HG02571 (cell line): ENCODE measurements at regions not wholly inside any gene's neighbourhood (a gene's known extent, or its start where the extent isn't known, plus 50 kb on each side); places are given as distances from the start of the nearest gene placed in this dataset.

ENCODE experiments used
- ATAC-seq: cut with Tn5 transposase; IDR thresholded peaks from one replicate; pipeline ENCODE4 v1.9.1; 2021; ENCODE audit warnings: mild to moderate bottlenecking, moderate library complexity; ENCODE audit not compliant: unreplicated experiment

DNA sequence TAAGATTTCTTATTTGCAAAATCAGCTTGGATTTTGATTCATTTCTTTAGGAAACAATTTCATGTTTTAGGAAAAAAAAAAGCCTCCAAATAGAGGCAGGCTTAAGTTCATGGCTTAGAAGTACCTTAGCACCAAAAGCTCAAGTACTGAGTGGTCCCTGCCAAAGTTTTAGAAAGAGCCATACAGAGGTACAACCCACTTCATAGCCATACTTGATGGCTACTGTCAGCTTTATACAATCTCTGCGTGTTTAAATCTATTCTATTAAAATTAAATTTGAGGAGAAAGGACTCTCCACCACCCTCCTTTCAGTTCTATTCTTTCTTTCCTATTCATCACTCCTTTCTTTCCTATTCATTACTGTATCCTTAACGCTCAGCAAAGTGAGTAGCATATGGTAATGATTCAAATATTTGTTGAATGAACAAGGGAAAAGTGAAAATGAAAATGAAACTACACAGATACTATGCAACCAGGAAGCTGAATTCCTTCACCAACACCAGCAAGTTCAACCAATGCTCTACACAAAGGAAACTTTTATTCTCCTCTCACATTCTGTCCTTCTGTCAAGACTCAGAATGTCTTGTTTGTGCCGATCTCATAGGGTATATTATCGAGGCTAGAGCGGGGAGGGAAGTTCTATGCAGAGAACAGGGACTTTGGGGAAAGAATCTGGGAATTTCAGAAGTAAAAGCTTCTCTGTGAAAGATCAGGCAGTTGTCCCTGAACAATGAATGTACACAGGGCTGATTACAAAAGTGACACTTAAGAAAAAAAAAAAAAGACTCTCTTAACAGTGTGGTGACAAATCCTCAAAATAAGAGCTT, 138.6 kb upstream of the SPEF2 start:
- ATAC-seq, result no peak

DNA sequence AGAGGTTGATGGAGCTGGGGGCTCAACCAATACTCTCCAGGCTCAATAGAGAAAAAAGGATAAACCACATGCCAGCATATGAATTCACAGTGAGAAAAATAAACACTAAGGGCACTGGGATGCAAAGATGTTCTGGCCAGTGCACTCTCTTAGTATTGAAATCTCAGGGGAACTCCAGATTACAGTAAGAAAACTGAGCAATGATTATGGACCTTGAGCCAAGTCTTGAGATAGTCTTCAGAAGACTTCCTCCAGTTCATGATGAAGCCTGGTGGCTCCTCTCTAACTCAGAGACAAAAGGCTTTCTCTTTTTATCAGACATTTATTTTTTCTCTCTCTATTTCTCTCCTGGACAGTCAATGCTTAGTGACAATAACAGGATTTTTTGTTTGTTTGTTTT, 139.8 kb upstream of the SPEF2 start:
- no peak for ATAC-seq

DNA sequence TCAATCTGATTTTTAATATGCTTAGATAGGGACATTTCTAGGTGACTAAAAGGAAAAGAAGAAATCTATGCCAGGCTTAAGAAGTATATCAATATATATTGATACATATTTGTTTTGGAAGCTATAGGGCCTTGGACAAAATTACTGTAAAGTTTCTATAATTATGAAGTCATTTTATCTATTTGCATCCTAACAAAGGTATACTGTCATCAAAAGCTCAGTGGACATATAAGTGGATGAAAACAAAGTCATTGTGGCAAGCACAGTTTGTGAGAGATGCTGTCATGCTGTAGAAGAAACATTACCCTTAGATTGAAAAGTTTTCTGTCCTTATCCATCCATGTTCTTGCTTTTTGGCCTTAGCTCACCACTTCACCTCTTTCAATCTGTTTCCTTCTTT, 140.3 kb upstream of the SPEF2 start:
- ATAC-seq, result no peak

DNA sequence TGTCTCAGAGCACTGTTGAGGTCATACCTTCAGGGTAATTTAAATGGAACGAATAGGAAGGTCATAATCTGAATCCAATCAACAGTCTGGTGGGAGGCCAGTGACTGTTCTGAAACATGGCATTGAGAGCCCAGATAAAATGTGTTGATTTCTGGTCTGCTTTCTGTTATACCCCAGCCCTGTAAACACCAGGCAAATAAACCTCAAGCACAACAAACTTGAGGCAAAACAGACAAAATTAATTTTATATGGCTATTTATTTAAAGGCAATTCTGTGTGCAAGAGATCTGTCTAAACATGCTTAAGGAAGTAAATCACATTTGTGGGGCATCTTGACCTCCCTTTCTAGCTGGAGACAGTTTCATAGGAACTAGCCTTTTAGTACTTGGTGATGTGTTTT, 140.9 kb upstream of the SPEF2 start:
- ATAC-seq, result no peak

DNA sequence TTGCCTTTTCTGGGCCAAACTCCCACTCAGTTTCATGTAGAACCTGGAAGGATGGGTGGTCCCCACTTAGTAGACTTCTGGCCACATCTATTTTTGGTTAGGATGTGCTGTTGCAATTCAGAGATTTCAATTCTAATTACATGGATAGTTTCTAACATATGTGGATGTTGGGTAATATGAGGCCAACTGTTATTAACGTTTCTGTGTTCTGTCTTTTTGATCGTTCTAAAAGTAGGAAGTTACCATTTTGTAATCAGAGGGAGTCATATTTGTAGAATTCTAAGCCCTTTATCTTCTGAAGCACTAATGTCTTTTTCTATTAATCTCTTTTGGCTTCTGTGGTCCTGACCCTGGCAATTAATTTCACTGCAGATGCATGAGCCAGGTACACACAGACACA, 141.6 kb upstream of the SPEF2 start:
- ATAC-seq, result no peak

DNA sequence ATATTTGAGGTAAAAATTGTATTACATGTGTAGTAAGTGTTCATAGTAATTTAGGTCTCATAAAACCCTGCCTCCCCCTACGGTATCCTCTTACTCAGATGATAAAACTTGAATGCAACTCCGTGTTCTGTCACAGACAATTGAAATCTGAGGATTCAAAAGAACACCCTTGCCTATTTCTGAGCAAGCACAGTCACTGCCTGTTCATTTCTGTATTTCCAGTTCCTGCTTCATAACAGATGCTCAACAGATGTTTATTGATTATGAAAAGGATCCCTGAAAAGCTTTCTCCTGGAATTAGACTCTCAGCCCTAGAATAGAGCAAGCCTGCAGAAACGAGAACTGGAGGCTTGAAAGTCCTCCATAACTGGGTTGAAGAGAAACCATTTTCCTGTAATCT, 144.1 kb upstream of the SPEF2 start:
- ATAC-seq, result no peak

DNA sequence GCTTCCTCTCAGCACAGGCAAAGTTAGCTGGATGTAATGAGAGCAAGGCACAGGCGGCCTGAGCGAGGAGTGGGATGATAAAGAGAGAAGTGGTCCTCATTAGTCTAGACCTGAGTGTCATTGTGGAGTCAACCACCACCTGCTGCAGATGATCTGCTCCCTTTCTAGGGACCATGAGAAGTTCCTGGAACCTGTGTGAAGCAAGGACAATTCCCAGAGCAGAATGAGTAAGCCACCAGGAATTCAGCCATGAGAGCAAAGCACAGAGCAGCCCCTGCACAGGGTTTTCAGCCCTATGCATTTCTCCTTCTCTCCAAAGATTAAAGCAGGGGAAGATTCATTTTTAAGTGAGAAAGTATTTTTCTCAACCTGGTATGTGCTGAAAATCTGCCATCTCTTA, 146.8 kb upstream of the SPEF2 start:
- no peak for ATAC-seq

DNA sequence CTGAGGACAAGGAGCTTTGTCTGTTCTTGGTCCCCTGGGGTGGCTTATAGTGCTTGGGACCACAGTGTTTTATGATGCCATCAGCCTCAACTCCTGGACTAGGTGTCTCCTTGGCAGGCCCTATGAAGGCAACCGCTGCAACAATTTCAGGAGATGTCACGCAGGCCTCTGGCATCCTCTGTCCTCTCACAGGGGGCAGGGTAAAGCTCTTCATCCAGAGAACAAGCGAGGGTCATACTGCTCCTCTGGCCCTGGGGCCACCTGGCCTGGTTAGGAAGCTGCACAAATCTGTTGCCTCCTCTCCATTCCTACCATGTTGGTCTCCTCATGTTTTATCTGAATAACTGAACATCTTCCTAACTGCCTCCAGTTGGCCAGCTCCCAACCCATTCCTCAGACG, 148.9 kb upstream of the SPEF2 start:
- no peak for ATAC-seq

DNA sequence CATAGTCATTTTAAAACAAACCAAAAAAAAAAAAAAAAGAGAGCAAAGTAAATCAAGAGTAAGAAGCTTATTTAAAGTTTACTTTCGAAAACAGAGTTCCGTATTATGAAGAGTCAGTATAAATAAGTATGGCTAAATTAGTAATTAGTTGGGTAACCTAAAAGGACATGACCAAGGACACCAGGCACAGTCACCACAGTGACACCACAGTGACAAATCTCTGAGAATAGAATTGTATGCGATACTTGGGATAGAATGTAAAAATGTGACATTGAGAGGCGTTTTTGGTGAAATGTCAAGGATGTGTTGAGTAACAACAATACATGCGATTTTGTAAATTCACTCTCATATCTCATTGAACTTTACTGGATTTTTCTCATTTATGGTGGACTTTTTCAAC, 150.9 kb upstream of the SPEF2 start:
- ATAC-seq, result no peak

DNA sequence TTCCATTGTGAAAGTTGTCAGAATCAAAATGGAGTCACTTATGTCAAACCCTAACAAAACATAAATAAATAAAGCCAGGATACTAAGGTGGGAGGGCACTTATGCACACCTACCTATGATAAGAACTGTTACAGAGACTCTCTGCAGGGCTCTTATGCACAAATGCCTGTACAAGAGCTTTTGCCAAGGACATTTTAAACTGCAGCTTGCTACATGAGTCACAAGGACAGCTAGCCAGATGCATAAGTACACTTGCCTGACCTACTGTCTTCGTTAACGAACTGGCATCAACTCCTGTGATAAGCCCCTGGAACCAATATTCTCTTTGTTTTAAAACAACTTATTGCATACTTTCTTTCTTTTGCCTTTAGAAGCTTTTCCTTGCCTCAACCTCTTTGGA, 152.9 kb upstream of the SPEF2 start:
- no peak for ATAC-seq

DNA sequence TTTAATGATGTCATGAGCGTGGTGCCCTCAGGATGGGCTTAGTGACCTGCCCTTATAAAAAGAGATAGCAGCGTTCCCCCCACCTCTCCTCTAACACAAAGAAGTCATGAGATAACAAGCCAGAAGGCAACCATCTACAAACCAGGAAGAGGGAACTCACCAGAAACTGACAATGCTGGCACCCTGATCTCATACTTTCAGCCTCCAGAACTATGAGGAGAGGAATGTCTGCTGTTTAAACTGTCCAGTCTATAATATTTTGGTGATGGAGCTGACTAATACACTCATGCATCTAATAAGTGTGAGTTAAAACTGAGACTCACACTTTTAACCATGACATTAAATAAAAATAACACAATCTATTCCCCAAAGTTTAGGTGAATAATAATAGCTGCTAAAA, 156.1 kb upstream of the SPEF2 start:
- ATAC-seq, result no peak

DNA sequence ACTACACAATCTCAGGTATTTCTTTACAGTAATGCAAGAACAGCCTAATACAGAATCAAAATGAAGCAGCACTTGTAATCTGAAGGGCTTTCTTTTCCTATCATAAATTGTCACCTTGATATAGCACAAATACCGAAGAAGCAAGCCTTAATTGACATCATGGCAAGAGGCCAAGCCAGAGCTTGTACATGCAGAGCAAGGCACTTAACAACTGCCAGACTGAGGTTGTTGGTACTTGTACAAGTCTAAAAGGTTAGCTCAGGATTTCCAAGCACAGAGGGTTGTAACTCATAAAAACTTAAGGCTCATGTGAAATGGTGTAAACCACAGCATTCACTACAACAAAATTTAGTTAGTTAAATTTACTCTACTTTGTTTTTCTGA, 158.8 kb upstream of the SPEF2 start:
- ATAC-seq, result no peak

DNA sequence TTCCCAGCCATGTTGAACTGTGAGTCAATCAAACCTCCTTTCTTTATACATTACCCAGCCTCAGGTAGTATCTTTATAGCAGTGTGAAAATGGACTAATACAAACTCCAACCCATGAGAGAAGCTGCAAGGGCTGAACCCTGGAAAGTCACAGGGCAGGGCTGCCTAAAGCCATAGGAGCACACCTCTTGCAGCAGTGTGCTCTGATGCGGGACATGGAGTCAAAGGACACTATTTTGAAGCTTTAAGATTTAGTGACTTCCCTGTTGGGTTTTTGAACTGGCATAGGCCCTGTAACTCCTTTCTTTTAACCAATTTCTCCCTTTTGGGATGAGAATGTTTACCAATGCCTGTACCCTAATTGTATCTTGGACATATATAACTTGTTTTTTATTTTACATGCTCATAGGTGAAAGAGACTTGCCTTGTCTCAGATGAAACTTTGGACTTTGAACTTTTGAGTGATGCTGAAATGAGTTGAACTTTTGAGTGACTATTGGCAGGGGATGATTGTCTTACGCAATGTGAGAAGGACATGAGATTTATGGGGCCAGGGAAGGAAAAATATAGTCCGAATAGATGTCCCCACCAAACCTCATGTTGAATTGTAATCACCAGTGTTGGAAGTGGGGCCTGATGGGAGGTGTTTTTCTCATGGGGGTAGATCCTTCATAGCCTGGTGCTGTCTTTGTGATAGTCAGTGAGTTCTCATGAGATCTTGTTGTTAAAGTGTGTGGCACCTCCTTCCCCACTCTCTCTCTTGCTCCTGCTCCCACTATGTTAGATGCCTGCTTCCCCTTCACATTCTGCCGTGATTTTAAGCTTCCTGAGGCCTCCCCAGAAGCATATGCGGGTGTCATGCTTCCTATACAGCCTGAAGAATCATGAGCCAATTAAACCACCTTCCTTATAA, 159.5 kb upstream of the SPEF2 start:
- ATAC-seq, result no peak

DNA sequence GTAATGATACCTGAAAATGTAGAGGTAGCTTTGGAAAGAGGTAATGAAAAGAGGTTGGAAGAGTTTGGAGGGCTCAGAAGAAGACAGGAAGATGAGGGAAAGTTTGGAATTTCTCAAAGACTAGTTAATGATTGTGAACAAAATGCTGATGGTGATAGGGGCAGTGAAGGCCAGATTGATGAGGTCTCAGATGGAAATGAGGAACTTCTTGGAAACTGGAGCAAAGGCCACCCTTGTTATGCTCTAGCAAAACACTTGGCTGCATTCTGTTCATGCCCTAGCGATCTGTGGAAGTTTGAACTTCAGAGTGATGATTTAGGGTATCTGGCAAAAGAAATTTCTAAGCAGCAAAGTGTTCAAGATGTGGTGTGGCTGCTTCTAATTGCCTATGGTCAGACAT, 161.2 kb upstream of the SPEF2 start:
- no peak for ATAC-seq

DNA sequence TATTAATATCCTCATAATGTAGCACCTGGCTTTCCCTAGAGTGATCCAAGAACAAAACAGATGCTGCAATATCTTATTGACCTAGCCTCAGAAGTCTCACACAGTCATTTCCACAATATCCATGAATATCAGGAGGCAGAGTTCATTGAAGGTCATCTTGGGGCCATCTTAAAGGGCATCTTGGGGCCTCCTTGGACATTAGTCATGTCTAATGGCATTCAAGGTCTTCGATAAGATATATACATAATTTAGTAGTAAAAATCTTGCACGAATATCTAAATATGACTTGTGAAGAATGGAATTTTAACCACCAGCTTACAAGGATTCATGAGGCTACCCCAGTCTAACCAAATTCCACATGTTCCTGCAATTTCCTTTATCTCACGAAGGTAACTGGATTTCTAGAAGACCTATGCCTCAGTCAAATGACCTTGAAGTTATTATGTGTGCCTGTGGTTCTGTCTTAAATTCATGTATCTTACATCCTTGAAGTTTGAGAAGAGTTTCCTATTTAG, 163.6 kb upstream of the SPEF2 start:
- ATAC-seq, result no peak

DNA sequence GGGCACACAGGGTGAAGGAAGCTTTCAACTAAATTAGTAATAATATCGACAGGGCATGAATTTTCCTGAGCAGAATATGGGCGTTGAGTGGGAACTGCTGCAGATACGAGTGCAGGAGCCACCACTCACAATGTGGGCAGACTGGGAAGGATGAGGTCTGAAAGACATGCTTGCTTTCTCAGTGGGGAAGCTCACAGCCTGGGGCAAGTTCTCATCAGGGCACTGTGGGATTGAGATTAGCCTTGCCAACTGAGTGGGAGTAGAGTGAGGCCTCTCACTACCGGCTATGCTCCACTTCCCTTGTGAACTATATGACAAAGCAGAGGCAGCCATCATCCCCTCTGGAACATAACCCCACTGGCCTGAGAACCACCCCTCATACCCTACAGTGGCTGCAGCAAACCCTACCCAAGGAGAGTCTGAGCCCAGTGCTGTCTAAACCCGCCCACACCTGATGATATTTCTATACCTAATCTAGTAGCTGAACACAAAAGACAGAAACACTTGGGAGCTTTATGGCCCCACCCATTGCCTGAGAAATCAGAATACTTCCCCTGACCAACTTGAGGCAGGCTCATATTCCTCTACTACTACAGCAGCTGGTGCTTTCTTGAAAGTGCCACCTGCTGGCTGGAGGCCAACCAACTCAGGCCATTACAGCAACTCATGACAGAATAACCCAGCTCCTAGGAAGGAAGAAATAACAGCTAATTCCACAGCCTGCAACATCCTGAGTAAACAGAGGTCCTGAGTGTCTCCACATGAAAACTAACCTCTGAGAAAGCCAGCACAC, 173.7 kb upstream of the SPEF2 start:
- ATAC-seq, result no peak

DNA sequence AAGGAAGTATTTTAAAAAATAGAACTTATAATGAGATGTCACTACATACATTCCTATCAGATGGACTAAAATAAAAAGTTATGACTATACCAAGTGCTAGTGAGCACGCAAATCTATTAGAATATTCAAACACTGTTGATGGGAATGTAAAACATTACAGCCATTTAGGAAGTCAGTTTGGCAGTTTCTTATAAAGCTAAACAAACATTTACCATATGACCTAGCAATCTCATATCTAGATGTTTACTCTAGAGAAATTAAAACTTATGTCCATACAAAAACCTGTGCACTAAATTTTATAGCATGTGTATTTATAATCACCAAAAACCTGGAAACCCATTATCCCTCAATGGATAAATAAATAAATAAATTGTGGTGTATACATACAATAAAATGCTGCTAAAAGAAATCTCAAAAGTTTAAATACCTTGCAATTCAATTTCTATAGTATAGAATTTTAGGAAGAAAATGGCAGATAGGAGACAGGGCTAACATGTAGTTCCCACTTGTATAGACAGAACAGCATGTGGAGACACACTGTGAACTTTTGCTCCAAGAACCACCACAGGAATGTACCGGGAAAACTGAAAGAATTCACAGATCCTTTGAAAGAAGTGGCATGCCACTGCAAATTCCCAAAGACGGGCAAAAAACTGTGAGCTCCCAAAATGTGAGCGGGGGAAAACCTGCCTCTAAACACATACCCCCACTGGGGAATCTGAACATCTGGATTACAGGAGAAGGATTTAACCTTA, 174.6 kb upstream of the SPEF2 start:
- no peak for ATAC-seq

DNA sequence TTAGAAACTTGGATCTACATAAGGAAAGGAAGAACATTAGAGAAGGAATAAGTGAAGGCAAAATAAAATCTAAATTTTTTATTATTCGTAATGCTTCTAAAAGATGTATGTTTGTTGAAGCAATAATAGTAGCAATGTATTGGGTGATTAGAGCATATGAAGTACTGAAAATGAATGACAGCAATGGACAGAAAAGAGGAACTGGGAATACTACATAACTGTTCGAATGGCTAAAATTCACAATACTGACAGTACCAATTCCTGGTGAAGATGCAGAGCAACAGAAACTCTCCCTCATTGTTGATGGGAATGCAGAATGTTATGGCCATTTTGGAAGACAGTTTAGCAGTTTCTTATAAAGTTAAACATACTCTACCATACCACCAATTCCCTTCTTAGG, 177.3 kb upstream of the SPEF2 start:
- no peak for ATAC-seq

DNA sequence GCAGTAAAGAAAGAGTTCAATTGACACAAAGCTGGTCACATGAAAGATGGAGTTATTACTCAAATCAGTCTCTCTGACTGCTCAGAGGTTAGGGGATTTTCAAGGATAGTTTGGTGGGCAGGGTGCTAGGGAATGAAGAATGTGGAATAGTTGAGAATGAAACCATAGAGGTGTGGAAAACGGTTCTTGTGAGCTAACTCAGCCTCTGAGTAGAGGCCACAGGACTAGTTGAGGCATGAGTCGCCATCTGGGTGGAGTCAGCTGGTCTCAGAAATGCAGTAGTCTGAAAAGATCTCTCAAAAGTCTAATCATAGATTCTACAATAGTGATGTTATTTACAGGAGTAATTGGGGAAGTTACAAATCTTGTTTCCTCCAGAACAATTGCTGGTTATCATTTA, 178.9 kb upstream of the SPEF2 start:
- ATAC-seq, result no peak

DNA sequence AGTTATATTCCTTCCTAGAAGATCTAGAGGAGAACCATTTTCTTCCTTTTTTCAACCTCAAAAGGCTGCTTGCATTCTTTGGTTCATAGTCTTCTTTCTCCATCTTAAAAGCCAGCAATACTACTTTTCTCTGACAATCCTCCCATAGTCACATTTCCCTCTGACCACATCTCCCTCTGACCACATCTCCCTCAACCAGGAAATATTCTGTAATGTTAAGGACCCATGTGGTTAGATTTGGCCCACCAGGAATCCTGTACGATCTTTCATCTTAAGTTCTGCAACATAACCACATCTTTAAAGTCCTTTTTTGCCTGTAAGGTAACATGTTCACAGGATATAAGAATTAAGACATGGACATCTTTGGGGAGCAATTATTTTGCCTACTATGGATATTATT, 179.4 kb upstream of the SPEF2 start:
- no peak for ATAC-seq
